Neuronal stem cell (in vitro differentiated cells): ENCODE measurements at regions not wholly inside any gene's neighbourhood (a gene's known extent, or its start where the extent isn't known, plus 50 kb on each side); places are given as distances from the start of the nearest gene placed in this dataset.
A peak's percentile ranks its signal among the peaks of the same experiment; 100 is the strongest.

ENCODE experiments used
- DNase-seq: peaks from one replicate; pipeline ENCODE4 v3.0.0-alpha.2; 2013; ENCODE audit warnings: low spot score
- H2AFZ ChIP-seq: one replicate; pipeline ENCODE4 v1.6.1; 2013; ENCODE audit warnings: mild to moderate bottlenecking, low read length, inconsistent platforms
- H2AK5ac ChIP-seq: 2 replicates; pipeline ENCODE4 v1.6.1; 2013; ENCODE audit warnings: low read depth, mild to moderate bottlenecking, inconsistent platforms, low read length, moderate library complexity, mixed read lengths
- H2BK120ac ChIP-seq: 2 replicates; pipeline ENCODE4 v1.6.1; 2013; ENCODE audit warnings: low read depth, mild to moderate bottlenecking, inconsistent platforms, low read length, moderate library complexity, mixed read lengths
- H2BK12ac ChIP-seq: one replicate; pipeline ENCODE4 v1.6.1; 2013; ENCODE audit warnings: low read length, inconsistent platforms
- H2BK15ac ChIP-seq: 2 replicates; pipeline ENCODE4 v1.6.1; 2013; ENCODE audit warnings: mild to moderate bottlenecking, low read length, inconsistent platforms, mixed read lengths
- H2BK5ac ChIP-seq: one replicate; pipeline ENCODE4 v1.6.1; 2013; ENCODE audit warnings: inconsistent platforms, mild to moderate bottlenecking, low read length, moderate library complexity
- H3K14ac ChIP-seq: one replicate; pipeline ENCODE4 v1.6.1; 2013; ENCODE audit warnings: low read length, inconsistent platforms
- H3K18ac ChIP-seq: 2 replicates; pipeline ENCODE4 v1.6.1; 2013; ENCODE audit warnings: low read length, inconsistent platforms
- H3K23ac ChIP-seq: 2 replicates; pipeline ENCODE4 v1.6.1; 2013; ENCODE audit warnings: low read depth, mild to moderate bottlenecking, mixed read lengths, low read length, inconsistent platforms; ENCODE audit not compliant: poor library complexity
- H3K27ac ChIP-seq: replicated peaks from 3 replicates; pipeline ENCODE4 v1.5.1; 2013; ENCODE audit warnings: low read length, inconsistent platforms
- H3K27me3 ChIP-seq, 3 experiments: 2 replicates each; pipeline ENCODE4 v1.6.1; 2013; ENCODE audit warnings: low read length in 3 of 3, mild to moderate bottlenecking in 2 of 3, inconsistent platforms in 1 of 3, low read depth in 1 of 3, mixed read lengths in 1 of 3, moderate library complexity in 1 of 3; ENCODE audit not compliant: control insufficient read depth in 3 of 3, insufficient read depth in 3 of 3
- H3K36me3 ChIP-seq, 2 donors: replicated peaks in 1 of 2; 2 replicates each; pipeline ENCODE4 v1.6.1; 2013; ENCODE audit warnings: low read length in 2 of 2; ENCODE audit not compliant: control insufficient read depth in 2 of 2, insufficient read depth in 2 of 2
- H3K4ac ChIP-seq: 2 replicates; pipeline ENCODE4 v1.6.1; 2013; ENCODE audit warnings: inconsistent platforms, mild to moderate bottlenecking, low read length, moderate library complexity
- H3K4me1 ChIP-seq, 2 donors: 1 replicate in 1 of 2; 2 replicates in 1 of 2; pipeline ENCODE4 v1.6.1; 2013; ENCODE audit warnings: low read length in 2 of 2, low read depth in 1 of 2; ENCODE audit not compliant: control insufficient read depth in 2 of 2, insufficient read depth in 1 of 2
- H3K4me2 ChIP-seq: one replicate; pipeline ENCODE4 v1.6.1; 2013; ENCODE audit warnings: mild to moderate bottlenecking, low read length, inconsistent platforms; ENCODE audit not compliant: insufficient read depth, poor library complexity, severe bottlenecking
- H3K4me3 ChIP-seq, 2 donors: 2 replicates each; pipeline ENCODE4 v1.5.1; 2013; ENCODE audit warnings: low read length in 2 of 2, mild to moderate bottlenecking in 2 of 2, inconsistent platforms in 1 of 2, moderate library complexity in 1 of 2
- H3K79me1 ChIP-seq: one replicate; pipeline ENCODE4 v1.6.1; 2013; ENCODE audit warnings: low read depth, mild to moderate bottlenecking, inconsistent platforms, low read length, moderate library complexity
- H3K9ac ChIP-seq: one replicate; pipeline ENCODE4 v1.6.1; 2013; ENCODE audit warnings: mild to moderate bottlenecking, low read depth, low read length, inconsistent platforms; ENCODE audit not compliant: poor library complexity
- H3K9me3 ChIP-seq, 2 donors: replicated peaks in 1 of 2; 2 replicates each; pipeline versions ENCODE3 to v1.6.1; 2013; ENCODE audit warnings: low read length in 2 of 2, mild to moderate bottlenecking in 2 of 2, inconsistent platforms in 1 of 2, low read depth in 1 of 2, mixed read lengths in 1 of 2, moderate library complexity in 1 of 2; ENCODE audit not compliant: control insufficient read depth in 2 of 2, insufficient read depth in 1 of 2
- H4K8ac ChIP-seq: one replicate; pipeline ENCODE4 v1.6.1; 2013; ENCODE audit warnings: low read depth, mild to moderate bottlenecking, inconsistent platforms, low read length, moderate library complexity
- H4K91ac ChIP-seq: one replicate; pipeline ENCODE4 v1.6.1; 2013; ENCODE audit warnings: low read length, low read depth, mild to moderate bottlenecking, inconsistent platforms; ENCODE audit not compliant: poor library complexity
- WGBS, 2 donors: extraction: QIAGEN DNeasy Blood & Tissue Kit; methylation state at CpG; one replicate each; pipeline ENCODE4 v1.1.7; 2013; ENCODE audit warnings: missing lambda C conversion rate in 2 of 2, mixed read lengths in 1 of 2; ENCODE audit not compliant: insufficient read length in 2 of 2, insufficient replicate concordance in 1 of 2; ENCODE audit errors: extremely low coverage in 2 of 2; 5-methylcytosine and 5-hydroxymethylcytosine counted together

GRCh38 chr10:76721891-76722505 is 915.6 kb downstream of the KCNMA1 start:
- Histone ChIP-seq H3K9ac (no peak overlapping the region), H3K23ac (no peak overlapping the region), H4K8ac (no peak overlapping the region), H3K4me2 (no peak overlapping the region), H2BK5ac (no peak overlapping the region), H3K4me3 (no peak overlapping the region), H2AK5ac (no peak overlapping the region), H3K9me3 (no peaks in the 10 kb centered on the region), H3K18ac (no peak overlapping the region), H3K14ac (no peak overlapping the region), H2BK12ac (no peak overlapping the region), H3K79me1 (no peaks in the 10 kb centered on the region), H3K4ac (no peak overlapping the region), H2BK120ac (no peak overlapping the region), H3K4me1 (peaks cover 0 to 5% of the 10 kb centered on the region in 2 donors), H2AFZ (no peak overlapping the region), H2BK15ac (no peak overlapping the region), H4K91ac (no peak overlapping the region), H3K36me3 (no peaks in the 10 kb centered on the region), H3K27me3 (no peaks in the 10 kb centered on the region), H3K27ac (no peak overlapping the region)
- no peak for DNase-seq
- no CpG with 5 or more reads among the region's 1 CpG for WGBS, 2 donors

DNA sequence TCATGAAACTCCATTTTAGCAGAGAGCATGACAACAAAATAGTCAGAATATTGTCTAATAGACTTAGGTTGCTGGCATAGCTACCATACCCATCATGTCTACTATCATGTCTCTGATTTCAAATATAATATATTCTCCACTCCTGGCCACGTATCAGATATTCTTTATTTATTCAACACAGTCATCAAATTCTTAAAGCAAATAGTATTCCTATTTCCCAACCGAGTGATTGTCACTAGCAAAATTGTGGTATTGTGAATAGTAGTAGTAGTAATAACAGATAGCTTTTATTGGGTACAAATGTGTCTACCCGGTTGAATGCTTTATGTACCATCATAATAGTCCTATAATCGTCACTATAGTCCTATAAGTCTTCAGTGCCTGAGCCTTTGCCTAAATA is 918.6 kb downstream of the KCNMA1 start:
- no peak overlapping the region for H3K4ac ChIP-seq
- WGBS, 2 donors = no CpG with 5 or more reads among the region's 4 CpGs
- H3K36me3 ChIP-seq = no peaks in the 10 kb centered on the region
- H3K4me1 ChIP-seq = peaks cover 0 to 4% of the 10 kb centered on the region in 2 donors
- no peak overlapping the region for H3K9ac ChIP-seq
- H2BK5ac ChIP-seq = no peak overlapping the region
- H3K9me3 ChIP-seq = no peaks in the 10 kb centered on the region
- no peak overlapping the region for H4K8ac ChIP-seq
- no peak overlapping the region for H3K4me3 ChIP-seq
- no peak overlapping the region for H3K23ac ChIP-seq
- no peak overlapping the region for H4K91ac ChIP-seq
- H2BK120ac ChIP-seq = no peak overlapping the region
- H2AFZ ChIP-seq = no peak overlapping the region
- no peaks in the 10 kb centered on the region for H3K27me3 ChIP-seq
- no peak overlapping the region for H2BK15ac ChIP-seq
- no peaks in the 10 kb centered on the region for H3K79me1 ChIP-seq
- H3K27ac ChIP-seq = no peak overlapping the region
- H2AK5ac ChIP-seq = no peak overlapping the region
- DNase-seq = no peak
- H3K14ac ChIP-seq = no peak overlapping the region
- no peak overlapping the region for H3K4me2 ChIP-seq
- H2BK12ac ChIP-seq = no peak overlapping the region
- no peak overlapping the region for H3K18ac ChIP-seq

- H3K18ac ChIP-seq = no peak overlapping the region
- H4K91ac ChIP-seq = no peak overlapping the region
- H3K27me3 ChIP-seq = no peaks in the 10 kb centered on the region
- no peak overlapping the region for H2AK5ac ChIP-seq
- H3K36me3 ChIP-seq = no peaks in the 10 kb centered on the region
- H3K27ac ChIP-seq = no peak overlapping the region
- WGBS, 2 donors = no CpG with 5 or more reads among the region's 1 CpG
- no peak overlapping the region for H2BK12ac ChIP-seq
- no peak overlapping the region for H4K8ac ChIP-seq
- no peak overlapping the region for H3K4ac ChIP-seq
- no peak overlapping the region for H3K4me2 ChIP-seq
- no peak for DNase-seq
- H2AFZ ChIP-seq = no peak overlapping the region
- H3K9ac ChIP-seq = no peak overlapping the region
- no peak overlapping the region for H3K4me3 ChIP-seq
- no peak overlapping the region for H3K23ac ChIP-seq
- H2BK15ac ChIP-seq = no peak overlapping the region
- H3K9me3 ChIP-seq = no peaks in the 10 kb centered on the region
- H3K4me1 ChIP-seq = no peaks in the 10 kb centered on the region
- H2BK120ac ChIP-seq = no peak overlapping the region
- H3K14ac ChIP-seq = no peak overlapping the region
- H3K79me1 ChIP-seq = no peaks in the 10 kb centered on the region
- no peak overlapping the region for H2BK5ac ChIP-seq
Observed at GRCh38 chr10:76717141-76717540, 920.5 kb downstream of the KCNMA1 start.

GRCh38 chr10:76711222-76711997 is 926.2 kb downstream of the KCNMA1 start:
- Histone ChIP-seq H3K79me1 (no peaks in the 10 kb centered on the region), H3K23ac (no peak overlapping the region), H2BK15ac (no peak overlapping the region), H3K27me3 (no peaks in the 10 kb centered on the region), H2BK120ac (no peak overlapping the region), H3K4me1 (peaks cover 0 to 4% of the 10 kb centered on the region in 2 donors), H4K8ac (no peak overlapping the region), H2AFZ (no peak overlapping the region), H2AK5ac (no peak overlapping the region), H4K91ac (no peak overlapping the region), H3K4me2 (no peak overlapping the region), H3K36me3 (no peaks in the 10 kb centered on the region), H3K27ac (no peak overlapping the region), H3K4me3 (no peak overlapping the region), H3K4ac (no peak overlapping the region), H3K18ac (peak overlapping the region; percentile 4), H2BK12ac (no peak overlapping the region), H3K14ac (peak overlapping the region; percentile 27), H3K9me3 (peaks cover 0 to 3% of the 10 kb centered on the region in 2 donors), H2BK5ac (no peak overlapping the region), H3K9ac (no peak overlapping the region)
- DNase-seq = no peak
- no CpG with 5 or more reads among the region's 8 CpGs for WGBS, 2 donors
